ENCODE measurements at regions not wholly inside any gene's neighbourhood (a gene's known extent, or its start where the extent isn't known, plus 50 kb on each side); places are given as distances from the start of the nearest gene placed in this dataset.
"Not testable (repeated sequence)": the region's sequence is repeated elsewhere in the genome, so short reads cannot be mapped to it uniquely, and the experiment has no call there.

GRCh38 chr9:105118636-105119035 lies 125.8 kb upstream of the SLC44A1 start:
- DNase-seq (ENCODE audit: low spot score): no peak
- Mint-ChIP-seq H3K27me3 (ENCODE audit: low read depth) (peaks cover 20% of the 10 kb centered on the region), H3K4me1 (ENCODE audit: low read depth) (peaks cover 16% of the 10 kb centered on the region)

GRCh38 chr9:105119156-105119555 lies 125.3 kb upstream of the SLC44A1 start:
- no peaks in the 10 kb centered on the region for H3K9me3 Mint-ChIP-seq
- no peak overlapping the region for H3K27ac Mint-ChIP-seq

More at GRCh38 chr9:105118636-105119035, 125.8 kb upstream of the SLC44A1 start:
- Mint-ChIP-seq H3K4me3 (no peak overlapping the region), H3K27ac (no peak overlapping the region), H3K9me3 (no peaks in the 10 kb centered on the region), H3K36me3 (ENCODE audit: low read depth) (peaks cover 2% of the 10 kb centered on the region)

GRCh38 chr9:105121861-105122430 lies 122.5 kb upstream of the SLC44A1 start:
- H3K4me3 Mint-ChIP-seq: no peak overlapping the region
- no peaks in the 10 kb centered on the region for H3K9me3 Mint-ChIP-seq
- peaks cover 6% of the 10 kb centered on the region for H3K4me1 Mint-ChIP-seq (ENCODE audit: low read depth)
- no peak overlapping the region for H3K27ac Mint-ChIP-seq
- H3K27me3 Mint-ChIP-seq (ENCODE audit: low read depth): peaks cover 22% of the 10 kb centered on the region
- H3K36me3 Mint-ChIP-seq (ENCODE audit: low read depth): peaks cover 2% of the 10 kb centered on the region
- no peak for DNase-seq (ENCODE audit: low spot score)

More at GRCh38 chr9:105119156-105119555, 125.3 kb upstream of the SLC44A1 start:
- H3K4me1 Mint-ChIP-seq (ENCODE audit: low read depth): peaks cover 11% of the 10 kb centered on the region
- peaks cover 18% of the 10 kb centered on the region for H3K27me3 Mint-ChIP-seq (ENCODE audit: low read depth)
- H3K4me3 Mint-ChIP-seq: no peak overlapping the region
- peaks cover 2% of the 10 kb centered on the region for H3K36me3 Mint-ChIP-seq (ENCODE audit: low read depth)
- no peak for DNase-seq (ENCODE audit: low spot score)

GRCh38 chr9:105124598-105124997 lies 119.9 kb upstream of the SLC44A1 start:
- H3K36me3 Mint-ChIP-seq (ENCODE audit: low read depth); H3K9me3 Mint-ChIP-seq; DNase-seq (ENCODE audit: low spot score); H3K27ac Mint-ChIP-seq; H3K4me3 Mint-ChIP-seq: not testable (repeated sequence)
- Mint-ChIP-seq H3K4me1 (ENCODE audit: low read depth) (peaks cover 31% of the 10 kb centered on the region), H3K27me3 (ENCODE audit: low read depth) (peaks cover 34% of the 10 kb centered on the region)

GRCh38 chr9:105126226-105126625 lies 118.2 kb upstream of the SLC44A1 start:
- H3K27ac Mint-ChIP-seq: no peak overlapping the region

GRCh38 chr9:105127863-105128220 lies 116.6 kb upstream of the SLC44A1 start:
- no peak overlapping the region for H3K27ac Mint-ChIP-seq
- peak; percentile 47 for DNase-seq (ENCODE audit: low spot score)
- peaks cover 33% of the 10 kb centered on the region for H3K4me1 Mint-ChIP-seq (ENCODE audit: low read depth)
- no peaks in the 10 kb centered on the region for H3K36me3 Mint-ChIP-seq (ENCODE audit: low read depth)
- H3K9me3 Mint-ChIP-seq: no peaks in the 10 kb centered on the region
- peak overlapping the region; percentile 54 for H3K4me3 Mint-ChIP-seq
- peaks cover 43% of the 10 kb centered on the region for H3K27me3 Mint-ChIP-seq (ENCODE audit: low read depth)

More at GRCh38 chr9:105126226-105126625, 118.2 kb upstream of the SLC44A1 start:
- Mint-ChIP-seq H3K27me3 (ENCODE audit: low read depth) (peaks cover 39% of the 10 kb centered on the region), H3K4me3 (no peak overlapping the region), H3K4me1 (ENCODE audit: low read depth) (peaks cover 33% of the 10 kb centered on the region), H3K36me3 (ENCODE audit: low read depth) (peaks cover 2% of the 10 kb centered on the region), H3K9me3 (no peaks in the 10 kb centered on the region)
- no peak for DNase-seq (ENCODE audit: low spot score)

GRCh38 chr9:105128908-105129600 lies 115.4 kb upstream of the SLC44A1 start:
- H3K27me3 Mint-ChIP-seq (ENCODE audit: low read depth): peaks cover 44% of the 10 kb centered on the region
- peaks cover 33% of the 10 kb centered on the region for H3K4me1 Mint-ChIP-seq (ENCODE audit: low read depth)
- no peaks in the 10 kb centered on the region for H3K36me3 Mint-ChIP-seq (ENCODE audit: low read depth)
- no peaks in the 10 kb centered on the region for H3K9me3 Mint-ChIP-seq
- no peak for DNase-seq (ENCODE audit: low spot score)
- H3K4me3 Mint-ChIP-seq: no peak overlapping the region
- no peak overlapping the region for H3K27ac Mint-ChIP-seq

- Mint-ChIP-seq H3K36me3 (ENCODE audit: low read depth) (no peaks in the 10 kb centered on the region), H3K4me1 (ENCODE audit: low read depth) (peaks cover 33% of the 10 kb centered on the region), H3K27ac (no peak overlapping the region), H3K27me3 (ENCODE audit: low read depth) (peaks cover 43% of the 10 kb centered on the region), H3K9me3 (no peaks in the 10 kb centered on the region), H3K4me3 (no peak overlapping the region)
- DNase-seq (ENCODE audit: low spot score): no peak
These were observed 114.7 kb upstream of the SLC44A1 start for GRCh38 chr9:105129731-105130130.

- no peaks in the 10 kb centered on the region for H3K9me3 Mint-ChIP-seq
- no peak overlapping the region for H3K4me3 Mint-ChIP-seq
- peaks cover 27% of the 10 kb centered on the region for H3K4me1 Mint-ChIP-seq (ENCODE audit: low read depth)
- peaks cover 44% of the 10 kb centered on the region for H3K27me3 Mint-ChIP-seq (ENCODE audit: low read depth)
- H3K27ac Mint-ChIP-seq: no peak overlapping the region
- DNase-seq (ENCODE audit: low spot score): no peak
- no peaks in the 10 kb centered on the region for H3K36me3 Mint-ChIP-seq (ENCODE audit: low read depth)
These were observed 112.5 kb upstream of the SLC44A1 start for GRCh38 chr9:105131981-105132380.

GRCh38 chr9:105132606-105133005 lies 111.8 kb upstream of the SLC44A1 start:
- Mint-ChIP-seq H3K4me3 (no peak overlapping the region), H3K4me1 (ENCODE audit: low read depth) (peaks cover 20% of the 10 kb centered on the region), H3K36me3 (ENCODE audit: low read depth) (no peaks in the 10 kb centered on the region), H3K27me3 (ENCODE audit: low read depth) (peaks cover 43% of the 10 kb centered on the region), H3K9me3 (no peaks in the 10 kb centered on the region), H3K27ac (no peak overlapping the region)
- DNase-seq (ENCODE audit: low spot score): no peak

- H3K36me3 Mint-ChIP-seq (ENCODE audit: low read depth): no peaks in the 10 kb centered on the region
- no peak overlapping the region for H3K4me3 Mint-ChIP-seq
- no peaks in the 10 kb centered on the region for H3K9me3 Mint-ChIP-seq
- no peak overlapping the region for H3K27ac Mint-ChIP-seq
- DNase-seq (ENCODE audit: low spot score): no peak
- peaks cover 3% of the 10 kb centered on the region for H3K4me1 Mint-ChIP-seq (ENCODE audit: low read depth)
- H3K27me3 Mint-ChIP-seq (ENCODE audit: low read depth): peaks cover 23% of the 10 kb centered on the region
These were observed 106.1 kb upstream of the SLC44A1 start for GRCh38 chr9:105138306-105138801.

GRCh38 chr9:105141146-105141975 lies 103.1 kb upstream of the SLC44A1 start:
- Mint-ChIP-seq H3K4me1 (ENCODE audit: low read depth) (peaks cover 3% of the 10 kb centered on the region), H3K27me3 (ENCODE audit: low read depth) (peaks cover 26% of the 10 kb centered on the region), H3K9me3 (no peaks in the 10 kb centered on the region), H3K27ac (no peak overlapping the region), H3K4me3 (no peak overlapping the region), H3K36me3 (ENCODE audit: low read depth) (no peaks in the 10 kb centered on the region)
- DNase-seq (ENCODE audit: low spot score): no peak

GRCh38 chr9:105141976-105142250 lies 102.5 kb upstream of the SLC44A1 start:
- H3K27me3 Mint-ChIP-seq (ENCODE audit: low read depth): peaks cover 23% of the 10 kb centered on the region
- no peaks in the 10 kb centered on the region for H3K36me3 Mint-ChIP-seq (ENCODE audit: low read depth)
- peaks cover 3% of the 10 kb centered on the region for H3K4me1 Mint-ChIP-seq (ENCODE audit: low read depth)
- no peak for DNase-seq (ENCODE audit: low spot score)
- H3K9me3 Mint-ChIP-seq: no peaks in the 10 kb centered on the region
- H3K27ac Mint-ChIP-seq: no peak overlapping the region
- H3K4me3 Mint-ChIP-seq: no peak overlapping the region

All from T-helper 2 cell treated with Interferon-gamma antibody and Interleukin-4, amounts not matched to agents 5 μg/mL and 100 μg/mL, for 36 hours (primary cell).